HepG2 (cell line): ENCODE measurements at regions not wholly inside any gene's neighbourhood (a gene's known extent, or its start where the extent isn't known, plus 50 kb on each side); places are given as distances from the start of the nearest gene placed in this dataset.

Source experiments
- ATAC-seq: fragments of 200-7000 bp; cut with Tn5 transposase; 3 replicates; pipeline ENCODE4 v1.9.1; 2020; ENCODE audit warnings: mild to moderate bottlenecking, moderate library complexity
- BruUV-seq: library from RNA; stranded (reverse); fragments of 400-500 nt; replicated peaks from 2 replicates; lab custom pipeline; 2021; lab: Mats Ljungman, UMichigan
- CTCF ChIA-PET: fragments of 300-600 bp; formaldehyde crosslinking; extraction: SDS; loops from one replicate; lab custom pipeline; 2021; ENCODE audit warnings: low total read pairs, inconsistent platforms, low intra/inter-chr PET ratio; lab: Yijun Ruan, JAX
- POLR2A ChIA-PET: fragments of 350-600 bp; sonication (Branson Sonifier 250); formaldehyde crosslinking; loops from one replicate; lab custom pipeline; 2020; ENCODE audit warnings: antibody characterized with exemption, inconsistent platforms; lab: Yijun Ruan, JAX
- DNase-seq: peaks from one replicate; pipeline ENCODE4 v3.0.0-alpha.2; 2015; ENCODE audit warnings: low spot score
- FAIRE-seq: peaks from 3 replicates; lab custom pipeline; 2011; peaks lifted over from hg19 to GRCh38; lab: Jason Lieb, UNC
- H2AFZ ChIP-seq: one replicate; pipeline ENCODE4 v1.6.1; 2011; ENCODE audit warnings: low read length, inconsistent platforms
- H3K27ac ChIP-seq: fragments of 300-600 bp; 3 replicates; pipeline ENCODE4 v1.8.0; 2011; ENCODE audit warnings: mixed run types, mild to moderate bottlenecking, mixed read lengths, low read length, inconsistent platforms; ENCODE audit not compliant: insufficient read depth; ENCODE audit errors: extremely low read length
- H3K27me3 ChIP-seq, 2 experiments: fragments of 200-600 bp in 1 of 2; 2 replicates in 1 of 2; 3 replicates in 1 of 2; pipeline versions ENCODE4 v1.6.0 to v1.8.0; 2011; ENCODE audit warnings: low read length in 2 of 2, mild to moderate bottlenecking in 2 of 2, moderate library complexity in 2 of 2, inconsistent platforms in 1 of 2; ENCODE audit not compliant: insufficient read depth in 2 of 2, control insufficient read depth in 1 of 2
- H3K36me3 ChIP-seq, 2 experiments: fragments of 200-600 bp in 1 of 2; replicated peaks in 1 of 2; 2 replicates in 1 of 2; 3 replicates in 1 of 2; pipeline versions ENCODE4 v1.5.1 to v1.8.0; 2011; ENCODE audit warnings: low read length in 2 of 2, inconsistent platforms in 1 of 2; ENCODE audit not compliant: insufficient read depth in 2 of 2, control insufficient read depth in 1 of 2
- H3K4me1 ChIP-seq: 2 replicates; pipeline ENCODE4 v1.5.1; 2012; ENCODE audit warnings: low read length, inconsistent platforms; ENCODE audit not compliant: insufficient read depth
- H3K4me2 ChIP-seq: 2 replicates; pipeline ENCODE4 v1.6.0; 2011; ENCODE audit warnings: low read depth, low read length, inconsistent platforms
- H3K4me3 ChIP-seq, 3 experiments: fragments of 200-600 bp in 1 of 3; sonication (generic), shearing (Covaris generic) in 1 of 3; replicated peaks in 1 of 3; 2 replicates each; pipeline ENCODE4 v1.5.1; 2011 to 2016; ENCODE audit warnings: low read length in 3 of 3, inconsistent platforms in 2 of 3, low read depth in 2 of 3, mild to moderate bottlenecking in 2 of 3, control low read depth in 1 of 3, mixed read lengths in 1 of 3; ENCODE audit not compliant: insufficient read depth in 1 of 3
- H3K79me2 ChIP-seq: one replicate; pipeline ENCODE4 v1.6.1; 2011; ENCODE audit warnings: low read length, inconsistent platforms; ENCODE audit not compliant: insufficient read depth
- H3K9ac ChIP-seq: 2 replicates; pipeline ENCODE4 v1.6.0; 2011; ENCODE audit warnings: mild to moderate bottlenecking, low read depth, low read length, inconsistent platforms; ENCODE audit not compliant: insufficient read depth
- H3K9me3 ChIP-seq: 2 replicates; pipeline ENCODE4 v1.5.1; 2012; ENCODE audit warnings: mild to moderate bottlenecking, low read length
- H4K20me1 ChIP-seq: 2 replicates; pipeline ENCODE4 v1.6.0; 2011; ENCODE audit warnings: inconsistent platforms, mild to moderate bottlenecking, low read length, moderate library complexity; ENCODE audit not compliant: insufficient read depth
- ZFP36 ChIP-seq: fragments of 150-350 bp; IDR thresholded peaks from 2 replicates; pipeline ENCODE4 v1.6.1; 2018; ENCODE audit warnings: borderline replicate concordance, low read length, low read depth; ENCODE audit not compliant: partially characterized antibody
- ZNF543 ChIP-seq: sonication (generic); formaldehyde crosslinking; IDR thresholded peaks from 2 replicates; pipeline ENCODE4 v1.4.0; 2020; ENCODE audit warnings: mild to moderate bottlenecking, missing genetic modification reagents
- WGBS: methylation state at CpG from one replicate; pipeline ENCODE4 v1.1.6; 2017; ENCODE audit warnings: low lambda C conversion rate; 5-methylcytosine and 5-hydroxymethylcytosine counted together
- in situ Hi-C: cut with HindIII; loops from 2 replicates; pipeline ENCODE4 v1.10.0; 2017; ENCODE audit warnings: low pct_unique_long_range_greater_than_20kb; ENCODE audit not compliant: extremely low pct_ligation_motif_present
- intact Hi-C: fragments of 100-400 bp; cut with micrococcal nuclease; formaldehyde crosslinking; loops from one replicate; pipeline ENCODE4 v1.10.0; 2022; ENCODE audit not compliant: unreplicated experiment
- TF ChIP-seq, protein P1 (sequence below): IDR thresholded peaks from 2 replicates; pipeline ENCODE4 v1.6.1; 2016; ENCODE audit warnings: low read depth, control low read depth
- TF ChIP-seq, protein P2 (sequence below): IDR thresholded peaks from 2 replicates; pipeline ENCODE4 v1.6.1; 2016; ENCODE audit warnings: low read depth, missing genetic modification reagents, missing compliant biosample characterization
- TF ChIP-seq, protein P3 (sequence below): sonication (generic); formaldehyde crosslinking; IDR thresholded peaks from 2 replicates; pipeline ENCODE4 v1.9.0; 2021; ENCODE audit warnings: missing genetic modification reagents, borderline replicate concordance
- TF ChIP-seq, protein P4 (sequence below), 2 experiments: sonication (generic) in 1 of 2; formaldehyde crosslinking in 1 of 2; IDR thresholded peaks; 2 replicates each; pipeline versions ENCODE4 v1.5.1 to v1.6.1; 2011 to 2020; ENCODE audit warnings: borderline replicate concordance in 1 of 2, low read depth in 1 of 2, low read length in 1 of 2, mild to moderate bottlenecking in 1 of 2, missing genetic modification reagents in 1 of 2, moderate library complexity in 1 of 2

DNA sequence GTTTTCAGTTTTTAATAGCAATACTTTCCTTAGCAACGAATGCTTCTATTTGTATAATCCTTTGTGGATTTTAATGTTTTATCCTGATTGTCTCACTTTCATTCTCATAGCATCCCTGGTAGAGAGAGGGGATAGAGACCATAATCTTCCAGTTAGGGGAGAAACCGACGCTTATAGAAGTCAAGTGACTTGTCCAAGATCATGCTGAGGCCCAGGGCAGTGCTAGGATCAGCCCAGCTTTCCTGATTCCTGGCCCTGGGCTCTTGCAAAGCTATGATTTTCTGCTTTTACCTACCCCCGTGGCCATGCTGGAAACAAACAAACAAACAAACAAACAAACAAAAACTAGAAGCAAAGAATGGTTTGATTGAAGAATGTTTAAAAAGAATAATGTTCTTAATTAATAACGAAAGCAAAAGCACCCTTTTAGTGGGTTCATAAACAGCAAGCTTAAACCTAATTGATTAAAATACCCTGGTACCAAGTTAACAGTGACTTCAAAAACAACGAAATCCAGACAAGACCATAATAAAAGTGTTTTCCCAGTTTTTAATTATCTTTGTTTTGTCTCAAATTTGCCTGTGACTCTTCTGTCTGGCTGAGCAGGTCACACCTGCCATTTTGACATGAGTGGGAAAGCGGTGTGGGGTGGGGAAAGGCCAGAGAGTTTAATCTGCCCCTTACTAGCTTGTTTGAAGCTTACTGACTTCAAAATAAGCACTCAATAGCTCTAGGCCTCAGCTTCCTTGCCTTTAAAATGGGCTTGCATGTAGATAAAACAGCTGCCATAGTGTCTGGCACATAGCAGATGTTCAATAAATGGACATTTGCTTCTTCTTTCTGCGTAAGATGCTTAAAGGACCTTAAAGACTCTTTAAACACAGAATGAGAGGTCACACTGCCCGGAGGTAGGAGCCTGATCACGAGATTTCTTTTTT is 116.6 kb upstream of the MYCN start:
- Histone ChIP-seq H3K79me2 (no peaks in the 10 kb centered on the region), H4K20me1 (no peaks in the 10 kb centered on the region), H3K27ac (no peak overlapping the region), H2AFZ (no peak overlapping the region), H3K9me3 (no peaks in the 10 kb centered on the region), H3K27me3 (peaks cover 0 to 30% of the 10 kb centered on the region in 2 experiments; a peak in 4 of 5 replicates), H3K9ac (no peak overlapping the region), H3K4me3 (no peak overlapping the region), H3K4me1 (no peaks in the 10 kb centered on the region), H3K4me2 (no peak overlapping the region), H3K36me3 (no peaks in the 10 kb centered on the region)
- no TSS peak for BruUV-seq
- ATAC-seq (no peak), FAIRE-seq (no peak), DNase-seq (no peak)
- intact Hi-C loops: no loop called here
- 32% methylated on average over 10 of the region's 10 CpGs for WGBS
- in situ Hi-C loops: no loop called here
- POLR2A ChIA-PET: no interaction called here
- TF ChIP-seq, protein P1, sequence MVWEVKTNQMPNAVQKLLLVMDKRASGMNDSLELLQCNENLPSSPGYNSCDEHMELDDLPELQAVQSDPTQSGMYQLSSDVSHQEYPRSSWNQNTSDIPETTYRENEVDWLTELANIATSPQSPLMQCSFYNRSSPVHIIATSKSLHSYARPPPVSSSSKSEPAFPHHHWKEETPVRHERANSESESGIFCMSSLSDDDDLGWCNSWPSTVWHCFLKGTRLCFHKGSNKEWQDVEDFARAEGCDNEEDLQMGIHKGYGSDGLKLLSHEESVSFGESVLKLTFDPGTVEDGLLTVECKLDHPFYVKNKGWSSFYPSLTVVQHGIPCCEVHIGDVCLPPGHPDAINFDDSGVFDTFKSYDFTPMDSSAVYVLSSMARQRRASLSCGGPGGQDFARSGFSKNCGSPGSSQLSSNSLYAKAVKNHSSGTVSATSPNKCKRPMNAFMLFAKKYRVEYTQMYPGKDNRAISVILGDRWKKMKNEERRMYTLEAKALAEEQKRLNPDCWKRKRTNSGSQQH: no peak
- TF ChIP-seq, protein P2, sequence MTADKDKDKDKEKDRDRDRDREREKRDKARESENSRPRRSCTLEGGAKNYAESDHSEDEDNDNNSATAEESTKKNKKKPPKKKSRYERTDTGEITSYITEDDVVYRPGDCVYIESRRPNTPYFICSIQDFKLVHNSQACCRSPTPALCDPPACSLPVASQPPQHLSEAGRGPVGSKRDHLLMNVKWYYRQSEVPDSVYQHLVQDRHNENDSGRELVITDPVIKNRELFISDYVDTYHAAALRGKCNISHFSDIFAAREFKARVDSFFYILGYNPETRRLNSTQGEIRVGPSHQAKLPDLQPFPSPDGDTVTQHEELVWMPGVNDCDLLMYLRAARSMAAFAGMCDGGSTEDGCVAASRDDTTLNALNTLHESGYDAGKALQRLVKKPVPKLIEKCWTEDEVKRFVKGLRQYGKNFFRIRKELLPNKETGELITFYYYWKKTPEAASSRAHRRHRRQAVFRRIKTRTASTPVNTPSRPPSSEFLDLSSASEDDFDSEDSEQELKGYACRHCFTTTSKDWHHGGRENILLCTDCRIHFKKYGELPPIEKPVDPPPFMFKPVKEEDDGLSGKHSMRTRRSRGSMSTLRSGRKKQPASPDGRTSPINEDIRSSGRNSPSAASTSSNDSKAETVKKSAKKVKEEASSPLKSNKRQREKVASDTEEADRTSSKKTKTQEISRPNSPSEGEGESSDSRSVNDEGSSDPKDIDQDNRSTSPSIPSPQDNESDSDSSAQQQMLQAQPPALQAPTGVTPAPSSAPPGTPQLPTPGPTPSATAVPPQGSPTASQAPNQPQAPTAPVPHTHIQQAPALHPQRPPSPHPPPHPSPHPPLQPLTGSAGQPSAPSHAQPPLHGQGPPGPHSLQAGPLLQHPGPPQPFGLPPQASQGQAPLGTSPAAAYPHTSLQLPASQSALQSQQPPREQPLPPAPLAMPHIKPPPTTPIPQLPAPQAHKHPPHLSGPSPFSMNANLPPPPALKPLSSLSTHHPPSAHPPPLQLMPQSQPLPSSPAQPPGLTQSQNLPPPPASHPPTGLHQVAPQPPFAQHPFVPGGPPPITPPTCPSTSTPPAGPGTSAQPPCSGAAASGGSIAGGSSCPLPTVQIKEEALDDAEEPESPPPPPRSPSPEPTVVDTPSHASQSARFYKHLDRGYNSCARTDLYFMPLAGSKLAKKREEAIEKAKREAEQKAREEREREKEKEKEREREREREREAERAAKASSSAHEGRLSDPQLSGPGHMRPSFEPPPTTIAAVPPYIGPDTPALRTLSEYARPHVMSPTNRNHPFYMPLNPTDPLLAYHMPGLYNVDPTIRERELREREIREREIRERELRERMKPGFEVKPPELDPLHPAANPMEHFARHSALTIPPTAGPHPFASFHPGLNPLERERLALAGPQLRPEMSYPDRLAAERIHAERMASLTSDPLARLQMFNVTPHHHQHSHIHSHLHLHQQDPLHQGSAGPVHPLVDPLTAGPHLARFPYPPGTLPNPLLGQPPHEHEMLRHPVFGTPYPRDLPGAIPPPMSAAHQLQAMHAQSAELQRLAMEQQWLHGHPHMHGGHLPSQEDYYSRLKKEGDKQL (CRISPR knock-in tag): no peak
- TF ChIP-seq, protein P3, sequence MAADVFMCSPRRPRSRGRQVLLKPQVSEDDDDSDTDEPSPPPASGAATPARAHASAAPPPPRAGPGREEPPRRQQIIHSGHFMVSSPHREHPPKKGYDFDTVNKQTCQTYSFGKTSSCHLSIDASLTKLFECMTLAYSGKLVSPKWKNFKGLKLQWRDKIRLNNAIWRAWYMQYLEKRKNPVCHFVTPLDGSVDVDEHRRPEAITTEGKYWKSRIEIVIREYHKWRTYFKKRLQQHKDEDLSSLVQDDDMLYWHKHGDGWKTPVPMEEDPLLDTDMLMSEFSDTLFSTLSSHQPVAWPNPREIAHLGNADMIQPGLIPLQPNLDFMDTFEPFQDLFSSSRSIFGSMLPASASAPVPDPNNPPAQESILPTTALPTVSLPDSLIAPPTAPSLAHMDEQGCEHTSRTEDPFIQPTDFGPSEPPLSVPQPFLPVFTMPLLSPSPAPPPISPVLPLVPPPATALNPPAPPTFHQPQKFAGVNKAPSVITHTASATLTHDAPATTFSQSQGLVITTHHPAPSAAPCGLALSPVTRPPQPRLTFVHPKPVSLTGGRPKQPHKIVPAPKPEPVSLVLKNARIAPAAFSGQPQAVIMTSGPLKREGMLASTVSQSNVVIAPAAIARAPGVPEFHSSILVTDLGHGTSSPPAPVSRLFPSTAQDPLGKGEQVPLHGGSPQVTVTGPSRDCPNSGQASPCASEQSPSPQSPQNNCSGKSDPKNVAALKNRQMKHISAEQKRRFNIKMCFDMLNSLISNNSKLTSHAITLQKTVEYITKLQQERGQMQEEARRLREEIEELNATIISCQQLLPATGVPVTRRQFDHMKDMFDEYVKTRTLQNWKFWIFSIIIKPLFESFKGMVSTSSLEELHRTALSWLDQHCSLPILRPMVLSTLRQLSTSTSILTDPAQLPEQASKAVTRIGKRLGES (CRISPR knock-in tag): no peak
- TF ChIP-seq ZFP36: peak; percentile 58
- no peak for TF ChIP-seq ZNF543 (CRISPR knock-in tag)
- TF ChIP-seq, protein P4, sequence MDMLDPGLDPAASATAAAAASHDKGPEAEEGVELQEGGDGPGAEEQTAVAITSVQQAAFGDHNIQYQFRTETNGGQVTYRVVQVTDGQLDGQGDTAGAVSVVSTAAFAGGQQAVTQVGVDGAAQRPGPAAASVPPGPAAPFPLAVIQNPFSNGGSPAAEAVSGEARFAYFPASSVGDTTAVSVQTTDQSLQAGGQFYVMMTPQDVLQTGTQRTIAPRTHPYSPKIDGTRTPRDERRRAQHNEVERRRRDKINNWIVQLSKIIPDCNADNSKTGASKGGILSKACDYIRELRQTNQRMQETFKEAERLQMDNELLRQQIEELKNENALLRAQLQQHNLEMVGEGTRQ (IDR thresholded peaks at IDR 0.05; ENCODE audit: low read depth, low read length): no peak
- TF ChIP-seq, protein P4 (CRISPR knock-in tag; IDR thresholded peaks at IDR 0.05; ENCODE audit: borderline replicate concordance): no peak
- CTCF ChIA-PET: no interaction called here
